Liver (tissue), 2 donors: ENCODE measurements at regions not wholly inside any gene's neighbourhood (a gene's known extent, or its start where the extent isn't known, plus 50 kb on each side); places are given as distances from the start of the nearest gene placed in this dataset.

Experiments
- GABPA ChIP-seq, 2 donors: IDR thresholded peaks in 1 of 2; conservative IDR thresholded peaks in 1 of 2; 2 replicates each; pipeline ENCODE4 v1.6.1; 2016; ENCODE audit warnings: antibody characterized with exemption in 2 of 2, mild to moderate bottlenecking in 1 of 2, moderate library complexity in 1 of 2
- TAF1 ChIP-seq: conservative IDR thresholded peaks from 2 replicates; pipeline ENCODE4 v1.6.1; 2016; ENCODE audit warnings: antibody characterized with exemption, mild to moderate bottlenecking
- donor health status: healthy.

DNA sequence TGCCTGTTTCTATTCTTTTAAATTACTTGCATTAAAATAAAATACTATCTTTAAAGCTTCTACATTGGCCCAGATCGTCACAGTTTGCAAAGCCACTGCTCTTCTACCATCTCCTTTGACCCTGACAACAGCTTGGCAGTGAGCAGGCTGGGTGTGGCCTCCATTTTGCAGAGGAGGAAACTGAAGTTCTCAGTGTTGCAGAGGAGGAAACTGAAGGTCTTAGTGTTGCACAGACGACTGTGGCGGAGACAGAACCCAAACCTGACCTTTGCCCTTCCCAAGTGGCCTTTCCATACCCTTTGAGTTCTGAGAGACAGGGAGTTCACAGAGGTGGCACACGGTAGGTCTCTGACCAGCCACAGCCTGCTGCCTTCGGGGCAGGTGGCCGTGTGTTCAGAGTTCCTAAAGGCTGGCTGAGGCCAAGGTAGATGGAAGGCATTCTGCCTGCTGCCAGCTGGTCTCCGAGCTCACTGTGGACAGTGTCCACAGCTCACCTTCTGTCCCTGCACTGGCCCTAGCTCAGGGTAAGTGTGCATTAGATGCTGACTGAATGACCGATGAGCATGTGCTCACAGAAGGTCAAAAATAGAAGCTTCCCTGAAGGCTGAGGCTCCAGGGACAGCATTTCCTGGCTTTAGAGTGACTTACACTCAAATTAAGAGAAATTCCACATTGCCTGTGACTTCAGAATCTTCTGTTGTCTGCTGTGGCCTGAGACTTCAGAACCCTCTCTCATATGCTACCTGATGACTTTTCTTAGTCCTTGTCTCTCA, 113.5 kb upstream of the SLC24A3 start:
- TF ChIP-seq TAF1 (no peak), GABPA (IDR thresholded peaks at IDR 0.05 in 1 of 2, conservative IDR thresholded peaks at IDR 0.05 in 1 of 2) (no peak)
